ENCODE measurements at regions not wholly inside any gene's neighbourhood (a gene's known extent, or its start where the extent isn't known, plus 50 kb on each side); places are given as distances from the start of the nearest gene placed in this dataset.

- TF ChIP-seq, protein P1, sequence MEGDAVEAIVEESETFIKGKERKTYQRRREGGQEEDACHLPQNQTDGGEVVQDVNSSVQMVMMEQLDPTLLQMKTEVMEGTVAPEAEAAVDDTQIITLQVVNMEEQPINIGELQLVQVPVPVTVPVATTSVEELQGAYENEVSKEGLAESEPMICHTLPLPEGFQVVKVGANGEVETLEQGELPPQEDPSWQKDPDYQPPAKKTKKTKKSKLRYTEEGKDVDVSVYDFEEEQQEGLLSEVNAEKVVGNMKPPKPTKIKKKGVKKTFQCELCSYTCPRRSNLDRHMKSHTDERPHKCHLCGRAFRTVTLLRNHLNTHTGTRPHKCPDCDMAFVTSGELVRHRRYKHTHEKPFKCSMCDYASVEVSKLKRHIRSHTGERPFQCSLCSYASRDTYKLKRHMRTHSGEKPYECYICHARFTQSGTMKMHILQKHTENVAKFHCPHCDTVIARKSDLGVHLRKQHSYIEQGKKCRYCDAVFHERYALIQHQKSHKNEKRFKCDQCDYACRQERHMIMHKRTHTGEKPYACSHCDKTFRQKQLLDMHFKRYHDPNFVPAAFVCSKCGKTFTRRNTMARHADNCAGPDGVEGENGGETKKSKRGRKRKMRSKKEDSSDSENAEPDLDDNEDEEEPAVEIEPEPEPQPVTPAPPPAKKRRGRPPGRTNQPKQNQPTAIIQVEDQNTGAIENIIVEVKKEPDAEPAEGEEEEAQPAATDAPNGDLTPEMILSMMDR (IDR thresholded peaks at IDR 0.05; ENCODE audit: low read depth, low read length), result no peak
- DNase-seq (ENCODE audit: low read depth, low spot score), result no peak
- ChIA-PET POLR2A (no interaction called here), CTCF (no interaction called here)
- H3K4me3 ChIP-seq (ENCODE audit: low read depth, low read length), result no peak overlapping the region
- no peaks in the 10 kb centered on the region for H3K27me3 ChIP-seq (ENCODE audit: control insufficient read depth, insufficient read depth, low read length)
- H3K9me3 ChIP-seq (ENCODE audit: control insufficient read depth, insufficient read depth, low read length), result no peaks in the 10 kb centered on the region
- H3K27ac ChIP-seq (ENCODE audit: low read depth, low read length), result no peak overlapping the region
Observed at GRCh38 chr2:111243295-111243694, 122.6 kb downstream of the BCL2L11 start.

- CTCF ChIA-PET, result no interaction called here
- Histone ChIP-seq H3K4me3 (ENCODE audit: low read depth, low read length) (no peak overlapping the region), H3K9me3 (ENCODE audit: control insufficient read depth, insufficient read depth, low read length) (no peaks in the 10 kb centered on the region), H3K27me3 (ENCODE audit: control insufficient read depth, insufficient read depth, low read length) (no peaks in the 10 kb centered on the region), H3K27ac (ENCODE audit: low read depth, low read length) (no peak overlapping the region)
- POLR2A ChIA-PET, result no interaction called here
- no peak for DNase-seq (ENCODE audit: low read depth, low spot score)
- TF ChIP-seq, protein P1 (IDR thresholded peaks at IDR 0.05; ENCODE audit: low read depth, low read length), result no peak
Observed at GRCh38 chr2:111244864-111245263, 124.2 kb downstream of the BCL2L11 start.

GRCh38 chr2:111246620-111247061 lies 125.9 kb downstream of the BCL2L11 start:
- CTCF ChIA-PET, result no interaction called here
- POLR2A ChIA-PET, result no interaction called here
- TF ChIP-seq, protein P1 (IDR thresholded peaks at IDR 0.05; ENCODE audit: low read depth, low read length), result no peak
- H3K4me3 ChIP-seq (ENCODE audit: low read depth, low read length), result no peak overlapping the region
- no peak overlapping the region for H3K27ac ChIP-seq (ENCODE audit: low read depth, low read length)
- no peak for DNase-seq (ENCODE audit: low read depth, low spot score)
- H3K9me3 ChIP-seq (ENCODE audit: control insufficient read depth, insufficient read depth, low read length), result no peaks in the 10 kb centered on the region
- no peaks in the 10 kb centered on the region for H3K27me3 ChIP-seq (ENCODE audit: control insufficient read depth, insufficient read depth, low read length)

DNA sequence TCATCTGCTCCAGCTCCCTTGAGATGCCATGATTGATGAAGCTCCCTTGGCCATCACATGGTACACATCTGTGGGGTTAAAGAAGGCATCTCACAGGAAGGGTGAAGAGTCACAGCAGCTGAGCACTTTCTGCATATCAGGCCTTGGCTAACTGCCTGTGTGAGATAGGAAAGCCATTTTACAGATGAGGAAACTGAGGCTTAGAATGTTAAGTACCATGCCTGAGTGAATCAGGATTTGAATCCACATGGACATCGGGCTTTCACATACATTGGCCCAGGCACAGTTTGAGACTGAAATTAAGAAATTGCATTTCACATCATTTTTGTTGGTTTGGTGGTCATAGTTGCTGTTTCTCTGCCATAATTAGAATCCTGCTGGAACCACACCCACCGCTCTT lies 126.8 kb downstream of the BCL2L11 start:
- ChIA-PET CTCF (no interaction called here), POLR2A (no interaction called here)
- TF ChIP-seq, protein P1 (IDR thresholded peaks at IDR 0.05; ENCODE audit: low read depth, low read length), result no peak
- no peaks in the 10 kb centered on the region for H3K27me3 ChIP-seq (ENCODE audit: control insufficient read depth, insufficient read depth, low read length)
- H3K27ac ChIP-seq (ENCODE audit: low read depth, low read length), result no peak overlapping the region
- DNase-seq (ENCODE audit: low read depth, low spot score), result no peak
- H3K9me3 ChIP-seq (ENCODE audit: control insufficient read depth, insufficient read depth, low read length), result no peaks in the 10 kb centered on the region
- H3K4me3 ChIP-seq (ENCODE audit: low read depth, low read length), result no peak overlapping the region

DNA sequence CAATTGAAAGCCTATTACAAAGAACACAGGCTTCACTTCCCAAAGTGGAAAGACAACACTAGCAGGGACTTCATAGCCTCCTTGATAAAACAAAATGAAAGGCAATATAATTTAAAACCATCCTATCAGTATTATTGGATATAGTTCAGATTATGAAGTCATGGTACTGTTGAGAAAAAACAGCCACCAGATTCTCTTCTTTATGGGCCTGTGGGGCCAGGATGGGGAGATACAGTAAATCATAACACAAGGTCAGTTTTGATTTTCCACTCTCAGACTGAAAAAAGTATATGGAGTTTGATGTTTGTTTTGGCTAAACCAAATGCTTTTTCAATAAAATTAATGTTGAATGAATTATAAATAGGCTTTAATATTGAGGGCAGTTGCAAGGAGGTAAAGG lies 129.1 kb downstream of the BCL2L11 start:
- Histone ChIP-seq H3K27me3 (ENCODE audit: control insufficient read depth, insufficient read depth, low read length) (no peaks in the 10 kb centered on the region), H3K27ac (ENCODE audit: low read depth, low read length) (no peak overlapping the region), H3K4me3 (ENCODE audit: low read depth, low read length) (no peak overlapping the region), H3K9me3 (ENCODE audit: control insufficient read depth, insufficient read depth, low read length) (no peaks in the 10 kb centered on the region)
- TF ChIP-seq, protein P1 (IDR thresholded peaks at IDR 0.05; ENCODE audit: low read depth, low read length), result no peak
- POLR2A ChIA-PET, result no interaction called here
- DNase-seq (ENCODE audit: low read depth, low spot score), result no peak
- CTCF ChIA-PET, result no interaction called here
